ENCODE measurements at regions not wholly inside any gene's neighbourhood (a gene's known extent, or its start where the extent isn't known, plus 50 kb on each side); places are given as distances from the start of the nearest gene placed in this dataset.
"Not testable (repeated sequence)": the region's sequence is repeated elsewhere in the genome, so short reads cannot be mapped to it uniquely, and the experiment has no call there.

DNA sequence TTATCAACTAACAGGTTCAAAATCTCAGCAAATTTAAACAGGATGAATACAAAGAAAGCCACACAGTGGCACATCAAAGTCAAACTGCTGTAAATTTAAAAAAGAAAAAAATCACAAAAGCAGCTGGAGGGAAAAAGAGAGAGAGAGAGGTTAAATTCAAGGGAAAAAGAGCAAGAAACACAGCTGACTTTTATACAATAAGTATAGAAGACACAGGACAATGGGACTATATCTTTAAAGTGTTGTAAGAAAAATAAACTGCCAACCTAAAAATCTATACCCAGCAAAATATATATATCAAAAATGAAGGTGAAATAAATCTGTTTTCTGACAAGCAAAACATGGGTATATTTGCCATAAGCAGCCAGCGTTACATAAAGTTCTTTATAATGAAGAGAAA is 261.5 kb downstream of the TLE1 start:
- DNase-seq (ENCODE audit: low read depth): no peak

DNA sequence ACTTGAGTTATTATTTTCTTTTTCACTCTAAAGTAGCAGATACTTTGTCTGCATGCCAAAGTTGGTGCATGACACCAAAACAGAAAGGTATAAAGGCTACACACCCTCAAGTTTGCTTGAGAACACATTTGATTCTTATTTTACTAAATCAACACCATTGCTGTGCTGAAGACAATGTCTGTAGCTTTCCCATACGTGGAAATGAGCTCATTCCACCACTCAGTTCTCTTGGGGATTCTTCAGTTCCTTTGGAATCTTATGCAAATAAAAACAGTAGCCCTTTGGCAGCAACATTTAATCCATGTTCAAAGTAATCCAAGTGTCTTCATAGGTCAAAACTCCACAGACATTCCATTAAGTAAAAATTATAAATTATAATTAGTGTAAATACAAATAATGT is 264.9 kb downstream of the TLE1 start:
- no peak for DNase-seq (ENCODE audit: low read depth)

DNA sequence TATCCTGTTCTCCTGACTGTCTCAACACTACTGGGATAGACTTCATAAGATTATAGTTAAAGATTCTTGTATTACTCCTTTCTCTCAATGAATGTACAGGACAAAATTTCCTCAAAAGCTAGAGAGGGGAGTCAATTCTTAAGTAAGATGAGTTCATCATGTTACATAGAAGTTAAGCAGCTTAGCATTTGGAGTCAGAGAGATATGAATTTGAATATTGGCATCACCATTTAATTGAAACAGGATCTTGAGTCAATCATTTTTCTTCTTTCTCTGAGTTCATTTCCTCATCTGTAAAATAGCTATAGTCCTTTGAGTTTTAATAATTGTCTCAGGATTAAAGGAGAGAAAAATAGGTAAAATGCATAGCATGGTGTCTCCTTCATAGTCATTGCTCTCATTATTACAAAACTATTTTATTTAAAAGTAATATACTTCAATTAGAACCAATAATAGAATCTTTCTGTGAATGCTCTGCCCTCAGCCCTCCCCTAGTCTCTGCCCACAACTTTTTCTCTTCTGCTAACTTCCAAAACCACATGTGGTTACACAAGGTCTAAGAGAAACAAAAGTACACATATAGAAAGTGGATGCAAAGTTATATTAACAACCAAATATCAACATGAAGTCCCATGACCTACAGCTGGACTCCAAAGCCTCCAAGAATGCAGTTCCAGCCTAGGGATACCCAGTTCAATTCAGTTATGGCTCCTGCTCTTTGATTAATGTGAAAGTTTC is 265.6 kb downstream of the TLE1 start:
- no peak for DNase-seq (ENCODE audit: low read depth)

DNA sequence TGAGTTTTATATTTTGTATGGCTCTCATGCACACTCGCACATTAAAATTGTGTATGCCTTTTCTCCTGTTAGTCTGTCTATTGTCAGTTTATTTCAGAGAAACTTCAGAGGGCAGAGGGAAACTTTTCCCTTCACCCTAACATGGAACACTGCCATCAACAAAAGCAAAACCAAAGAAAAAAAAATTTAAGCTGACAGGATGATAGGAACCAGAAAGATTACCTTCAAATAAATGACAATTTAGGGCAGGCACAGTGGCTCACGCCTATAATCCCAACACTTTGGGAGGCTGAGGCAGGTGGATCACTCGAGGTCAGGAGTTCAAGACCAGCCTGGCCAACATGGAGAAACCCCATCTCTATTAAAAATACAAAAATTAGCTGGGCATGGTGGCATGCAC is 268.3 kb downstream of the TLE1 start:
- DNase-seq (ENCODE audit: low read depth): not testable (repeated sequence)

DNA sequence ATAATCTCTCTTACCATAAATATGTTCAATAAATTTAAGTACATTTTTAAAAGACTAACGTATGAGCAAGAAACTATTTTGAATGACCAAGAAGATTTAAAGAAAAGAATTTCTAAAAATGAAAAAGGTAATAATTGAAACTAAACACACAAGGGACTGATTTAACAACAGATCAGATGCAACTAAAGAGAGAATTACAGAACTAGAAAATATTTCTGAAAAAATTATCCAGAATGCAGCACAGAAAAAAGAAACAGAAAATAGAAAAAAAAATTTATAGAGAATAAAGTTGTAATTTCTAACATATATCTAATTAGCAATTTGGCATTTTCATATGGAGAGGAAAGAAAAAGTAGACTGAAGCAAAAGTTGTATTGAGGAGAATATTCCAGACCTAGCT is 269.3 kb downstream of the TLE1 start:
- no peak for DNase-seq (ENCODE audit: low read depth)

DNA sequence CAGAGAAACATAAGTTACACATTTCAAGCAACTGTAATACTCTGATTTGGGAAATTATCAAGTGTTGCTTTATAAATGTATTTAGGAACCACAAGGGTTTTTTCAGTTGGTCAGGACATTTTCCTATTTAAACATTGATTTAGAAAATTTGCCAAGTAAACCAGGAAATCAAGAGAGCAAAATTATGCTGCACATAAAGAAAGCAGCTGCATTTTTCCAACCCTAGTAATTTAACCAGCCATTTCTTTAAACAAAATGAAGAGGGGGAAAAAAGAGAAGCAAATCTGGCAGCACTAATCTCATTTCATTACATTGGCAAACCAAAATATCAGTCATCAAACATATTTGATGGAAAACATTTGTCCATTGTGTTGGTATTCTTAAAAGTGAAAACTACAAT is 271.4 kb downstream of the TLE1 start:
- no peak for DNase-seq (ENCODE audit: low read depth)

DNA sequence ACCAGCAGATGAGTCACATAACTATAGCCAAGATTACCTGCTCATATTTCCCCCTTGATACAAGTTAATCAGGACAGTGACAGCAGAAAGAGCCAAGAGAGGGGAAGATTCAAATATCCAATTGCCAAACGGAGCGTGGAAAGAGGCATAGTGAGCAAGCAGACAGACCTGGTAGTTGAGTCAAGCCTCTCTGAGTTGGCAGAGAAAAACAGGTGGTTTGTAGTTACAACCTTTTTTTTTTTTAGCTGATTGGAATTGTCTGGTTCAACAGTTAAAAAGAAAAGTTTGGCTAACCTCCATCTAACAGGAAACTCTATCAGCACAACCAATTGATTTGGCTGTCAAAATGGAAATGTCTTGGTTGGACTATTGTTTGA is 272.1 kb downstream of the TLE1 start:
- no peak for DNase-seq (ENCODE audit: low read depth)

DNA sequence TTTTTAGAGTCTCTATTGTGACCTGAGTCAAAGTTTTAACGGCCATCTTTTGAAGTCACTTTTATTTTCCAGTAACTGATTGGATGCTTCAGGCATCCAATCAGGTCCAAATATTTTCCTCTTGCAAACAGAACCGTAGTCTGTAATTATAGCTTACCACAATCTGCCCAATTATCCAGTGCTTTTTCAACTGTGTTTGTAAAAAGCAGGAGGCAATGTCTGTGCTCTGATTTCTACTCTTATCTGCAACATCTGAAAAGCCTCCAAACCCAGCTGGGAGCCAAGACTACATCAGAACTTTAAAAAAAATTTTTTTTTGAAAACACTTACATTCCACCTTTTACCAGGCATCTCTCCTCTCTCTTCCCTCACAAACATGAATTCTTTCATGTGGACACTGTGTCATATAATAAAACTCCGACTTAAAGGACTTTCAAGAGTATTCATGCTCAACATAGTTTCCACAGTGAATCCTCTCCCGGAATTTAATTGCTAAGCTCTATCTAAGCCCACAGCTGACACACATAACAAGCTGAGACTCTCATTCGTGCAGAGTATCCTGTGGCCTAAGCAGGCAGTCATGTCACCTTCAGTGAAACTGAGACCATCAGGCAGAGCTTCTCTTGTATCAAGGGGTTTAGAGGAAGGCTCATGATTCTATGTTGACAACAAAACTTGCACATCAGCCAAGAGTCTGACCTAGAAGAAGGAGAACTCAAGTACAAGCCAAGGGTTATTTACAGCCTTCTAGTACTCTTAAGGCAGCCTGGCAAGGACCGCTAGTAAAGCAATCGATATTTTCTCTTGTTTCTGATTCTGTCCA is 272.7 kb downstream of the TLE1 start:
- DNase-seq (ENCODE audit: low read depth): no peak

DNA sequence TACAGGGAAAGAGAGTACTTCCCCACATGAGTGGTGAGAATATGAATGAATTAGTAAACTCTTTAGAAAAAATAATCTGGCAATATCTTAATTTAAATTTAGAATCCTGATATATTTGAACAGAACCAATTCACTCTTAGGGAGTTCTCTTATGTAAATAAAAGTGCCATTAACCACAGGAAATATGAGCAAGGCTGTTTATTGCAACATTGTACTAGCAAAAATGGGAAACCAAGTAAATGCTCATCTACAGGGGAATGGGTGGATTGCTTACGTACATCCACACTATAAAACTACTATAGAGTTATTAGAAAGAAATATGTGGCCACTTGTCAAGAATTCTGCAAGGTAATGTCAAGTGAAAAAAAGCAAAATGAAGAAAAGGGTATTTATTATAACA is 274.5 kb downstream of the TLE1 start:
- no peak for DNase-seq (ENCODE audit: low read depth)

DNA sequence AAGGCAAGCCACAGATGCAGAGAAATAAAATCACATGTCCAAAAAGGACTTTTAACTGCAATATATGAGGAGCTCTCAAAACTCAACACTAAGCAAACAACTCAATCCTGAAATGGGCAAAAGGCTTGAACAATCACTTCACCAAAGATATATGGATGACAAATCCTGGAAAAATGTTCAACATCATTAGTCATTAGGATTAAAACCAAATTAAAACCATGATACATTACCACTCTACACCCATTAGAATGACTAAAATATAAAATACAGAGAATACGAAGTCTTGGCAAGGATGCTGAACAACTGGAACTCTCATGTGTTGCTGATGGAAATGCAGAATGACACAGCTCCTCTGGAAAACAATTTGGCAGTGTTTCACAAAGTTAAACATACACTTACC is 277.4 kb downstream of the TLE1 start:
- DNase-seq (ENCODE audit: low read depth): no peak

DNA sequence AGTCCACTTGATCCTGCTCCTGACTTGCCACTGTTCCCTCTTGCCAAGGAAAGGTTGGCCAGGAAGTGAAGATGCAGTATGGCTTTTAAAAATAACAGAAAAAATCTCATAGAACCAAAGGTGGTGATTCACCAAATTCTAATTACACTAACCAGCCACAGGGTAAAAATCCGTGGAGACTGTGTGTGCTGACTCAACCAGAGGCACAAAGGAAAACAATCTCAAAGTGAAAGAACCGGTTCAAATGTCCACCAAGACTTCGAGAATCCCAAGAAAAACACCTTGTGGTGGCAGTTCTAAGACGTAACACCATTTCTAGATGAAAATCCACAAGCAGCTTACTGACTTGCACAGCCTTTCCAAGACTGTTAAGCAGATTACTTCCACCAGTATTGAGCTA is 279.1 kb downstream of the TLE1 start:
- no peak for DNase-seq (ENCODE audit: low read depth)

DNA sequence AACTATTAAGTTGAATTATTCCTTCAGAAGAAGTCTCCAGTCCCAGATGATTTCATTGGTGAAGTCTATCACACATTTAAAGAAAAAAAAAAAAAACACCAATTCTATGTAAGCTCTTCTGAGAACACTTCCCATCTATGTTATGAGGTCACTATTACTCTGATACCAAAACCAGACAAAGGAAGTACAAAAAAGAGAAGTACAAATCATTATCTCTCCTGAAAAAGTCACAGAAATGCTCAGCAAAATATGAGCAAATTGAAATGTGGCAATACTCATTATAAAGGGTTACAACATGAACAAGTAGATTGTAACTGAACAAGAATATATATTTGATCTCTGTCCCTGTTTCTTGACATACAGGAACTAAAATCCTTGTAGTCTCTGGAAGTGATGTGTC is 280.4 kb downstream of the TLE1 start:
- no peak for DNase-seq (ENCODE audit: low read depth)

DNA sequence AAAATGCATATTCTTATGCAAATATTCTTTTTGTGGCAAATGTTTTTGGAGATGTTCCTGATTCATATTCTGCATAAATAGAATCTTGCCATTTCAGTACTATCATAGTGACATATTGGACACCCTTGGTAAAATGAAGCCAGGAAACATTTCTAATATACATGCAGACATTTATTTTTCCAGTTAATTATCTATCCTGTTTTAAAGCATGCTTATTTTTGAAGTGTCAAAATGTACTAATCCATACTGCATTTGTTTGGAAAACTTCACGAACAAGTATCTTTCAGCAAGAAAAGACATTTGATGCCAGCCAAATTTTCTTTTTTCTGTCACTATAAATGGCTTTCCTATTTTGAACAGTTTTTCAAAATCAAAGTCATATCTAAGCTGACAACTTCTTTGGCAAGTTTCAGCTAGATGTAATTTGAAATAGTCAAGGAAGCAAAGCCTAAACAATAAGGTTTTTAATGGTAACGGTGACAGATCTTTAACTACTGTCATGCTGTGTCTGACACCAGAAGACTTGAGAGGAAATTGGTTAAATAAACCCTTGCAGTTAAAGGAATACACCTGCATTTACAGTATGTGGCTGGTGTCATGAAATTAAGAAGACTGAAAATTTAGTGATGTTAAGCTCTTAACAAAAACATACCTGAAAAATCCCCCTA is 284.3 kb downstream of the TLE1 start:
- DNase-seq (ENCODE audit: low read depth): no peak

DNA sequence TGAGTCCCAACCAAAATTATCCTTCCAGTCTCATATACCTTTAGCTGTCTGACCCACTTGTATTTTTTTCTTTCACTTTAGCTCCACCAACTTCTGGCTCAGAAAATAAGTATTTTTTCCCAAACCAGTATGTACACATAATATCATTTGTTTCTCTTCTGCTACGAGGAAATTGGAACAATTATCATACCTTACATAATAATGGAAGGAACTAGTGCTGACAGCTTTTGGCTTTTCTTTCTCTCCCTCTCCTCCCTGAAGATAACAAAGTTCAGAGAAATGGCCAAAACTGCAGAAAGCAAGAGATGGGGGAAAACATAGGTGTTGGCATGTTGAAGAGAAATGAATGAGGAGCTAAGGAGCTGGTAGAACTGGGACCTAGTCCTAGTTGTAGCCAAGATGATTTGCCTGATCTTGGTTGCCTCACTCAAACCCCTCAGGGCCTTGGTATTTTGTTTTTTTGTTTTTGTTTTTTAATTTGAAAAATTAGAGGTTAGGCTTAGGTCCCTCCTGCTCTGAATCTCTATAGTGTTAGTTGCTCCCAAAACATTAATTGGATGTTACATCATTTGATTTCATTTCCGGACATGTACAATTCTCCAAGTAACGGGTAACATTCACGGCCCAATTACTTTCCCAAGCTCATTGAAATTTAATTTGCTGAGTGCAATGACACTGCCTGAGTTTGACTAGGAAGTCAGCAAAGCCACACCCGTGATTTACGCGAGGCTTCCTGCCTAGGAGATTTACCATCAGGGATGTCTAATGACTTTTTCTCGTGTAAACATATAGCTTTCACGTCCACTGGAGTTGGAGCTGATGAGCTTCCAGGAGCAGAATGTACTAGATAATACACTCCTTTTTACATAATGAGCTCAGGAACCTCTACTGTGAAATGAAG is 291.6 kb downstream of the TLE1 start:
- no peak for DNase-seq (ENCODE audit: low read depth)

DNA sequence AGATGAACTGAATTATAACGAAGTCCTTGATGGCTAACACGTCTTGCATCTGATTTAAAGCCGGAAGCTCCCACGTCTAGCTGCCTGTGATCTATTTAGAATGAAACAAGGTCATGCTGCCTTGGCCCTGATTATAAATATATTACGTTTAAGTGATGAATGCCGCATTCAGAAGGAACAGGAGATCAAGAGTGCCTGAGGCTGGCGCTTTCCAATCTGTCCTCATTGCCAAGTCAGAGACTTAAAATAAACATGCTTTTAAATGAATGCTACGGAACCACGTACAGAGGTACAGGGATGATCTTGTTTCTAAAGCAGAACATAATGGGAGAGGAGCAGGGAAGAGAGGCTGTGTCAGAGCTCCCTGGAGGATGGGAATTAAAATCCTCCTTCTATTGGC is 292.8 kb downstream of the TLE1 start:
- no peak for DNase-seq (ENCODE audit: low read depth)

DNA sequence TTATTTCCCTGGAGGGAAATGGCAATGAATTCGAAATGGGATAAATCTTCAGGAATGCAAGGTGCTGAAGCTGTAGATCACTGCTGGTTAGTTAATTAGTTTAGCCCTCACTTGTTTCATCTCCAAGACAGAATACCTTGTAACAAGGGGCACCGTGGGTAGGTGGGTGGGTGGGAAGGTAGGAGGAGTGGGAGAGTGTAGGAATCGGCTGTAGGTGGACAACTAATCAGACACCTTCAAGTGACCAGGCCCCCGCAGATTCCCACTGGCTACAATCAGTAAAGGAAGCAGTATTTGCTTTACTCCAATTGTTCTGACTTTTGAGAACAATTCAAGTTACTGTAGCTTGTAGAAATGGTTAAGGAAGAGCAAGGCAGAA is 293.7 kb downstream of the TLE1 start:
- DNase-seq (ENCODE audit: low read depth): no peak

DNA sequence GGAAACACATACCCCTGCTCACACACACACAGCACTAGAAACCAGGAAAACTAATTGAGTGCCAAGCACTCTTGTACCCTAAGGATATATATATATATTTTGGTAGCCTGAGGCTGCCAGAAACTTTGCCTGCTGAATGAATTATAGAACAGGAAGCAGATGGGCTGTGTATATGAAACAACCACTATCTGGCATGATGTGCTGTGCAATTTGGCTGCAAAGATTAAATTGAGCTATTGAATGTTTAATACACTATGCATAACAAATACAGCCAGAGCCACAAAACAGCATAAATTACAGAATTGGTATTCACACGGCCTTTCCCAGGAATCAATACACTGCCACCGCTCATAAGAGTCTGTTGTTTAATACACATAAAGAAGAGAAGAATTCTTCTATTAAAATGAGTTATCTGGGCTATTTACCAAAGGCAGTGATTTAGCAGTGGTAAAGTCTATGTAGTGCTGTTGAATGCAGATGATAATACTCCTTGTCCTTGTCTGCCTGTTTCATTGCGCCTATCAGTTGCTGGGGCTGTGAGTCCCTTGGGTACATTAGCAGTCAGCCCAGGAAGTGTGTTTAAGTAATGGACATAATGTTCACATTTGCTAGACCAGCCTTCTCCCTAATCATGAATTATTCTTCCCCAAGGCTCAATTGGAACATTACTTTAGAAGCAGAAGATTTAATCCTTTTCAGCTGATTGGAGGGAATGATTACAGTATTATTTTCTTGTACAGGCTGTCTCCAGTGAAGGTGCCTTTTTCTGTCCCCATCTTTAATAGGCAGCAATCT is 294.3 kb downstream of the TLE1 start:
- no peak for DNase-seq (ENCODE audit: low read depth)

DNA sequence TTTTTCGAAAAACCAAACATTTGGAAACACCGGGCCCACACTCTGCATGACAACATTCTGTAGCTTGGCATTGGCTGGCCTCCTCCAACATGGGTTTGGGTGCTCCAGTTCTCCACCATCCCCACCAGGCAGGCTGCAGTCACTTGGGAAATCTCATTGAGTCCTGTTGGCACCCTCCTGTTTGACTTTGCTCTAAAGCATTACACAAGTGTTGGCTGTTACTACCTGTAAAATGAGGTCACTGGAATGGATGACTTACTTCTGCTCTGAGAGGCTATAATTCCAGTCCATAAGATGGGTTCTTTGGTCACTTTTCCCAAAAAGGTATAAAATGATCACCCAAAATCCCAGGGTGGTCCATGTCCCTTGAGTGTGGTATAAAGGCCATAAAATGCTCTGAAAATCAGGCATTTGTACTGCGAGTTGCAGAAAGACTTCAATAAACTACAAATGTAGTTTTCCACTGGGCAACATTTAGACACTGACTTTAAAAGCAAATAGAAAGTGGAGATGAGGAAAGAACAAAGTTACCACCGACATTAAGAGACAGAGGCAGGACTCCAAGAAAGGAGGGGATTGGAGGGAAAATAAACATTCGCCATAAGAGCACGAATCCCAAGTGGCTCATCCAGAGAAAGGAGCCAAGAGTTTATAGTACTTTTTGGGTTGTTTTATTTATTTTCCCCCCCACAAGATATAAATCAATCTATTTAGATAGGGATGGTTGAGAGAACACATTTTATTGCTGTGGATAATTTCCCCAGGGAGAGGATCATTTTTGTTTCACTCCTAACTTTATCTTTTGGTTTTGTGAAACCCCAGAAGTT is 295.1 kb downstream of the TLE1 start:
- no peak for DNase-seq (ENCODE audit: low read depth)

DNA sequence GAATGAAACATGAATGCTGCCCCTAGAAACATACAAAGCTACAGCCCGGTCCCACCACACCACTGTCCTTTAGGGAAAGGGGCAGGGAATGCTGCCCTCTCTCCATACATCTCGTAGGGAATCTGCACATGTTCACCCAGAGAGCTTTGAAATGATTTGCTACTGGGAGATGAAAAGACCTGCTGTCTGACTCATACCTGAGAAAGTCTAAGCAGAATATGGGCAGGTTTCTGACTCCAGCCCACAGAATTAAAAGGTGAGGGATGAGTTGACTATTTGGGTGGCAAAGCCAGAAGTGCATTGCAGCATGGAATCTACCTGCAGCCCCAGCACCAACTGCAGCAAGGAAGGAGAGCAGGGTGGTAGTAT is 297.9 kb downstream of the TLE1 start:
- DNase-seq (ENCODE audit: low read depth): no peak

DNA sequence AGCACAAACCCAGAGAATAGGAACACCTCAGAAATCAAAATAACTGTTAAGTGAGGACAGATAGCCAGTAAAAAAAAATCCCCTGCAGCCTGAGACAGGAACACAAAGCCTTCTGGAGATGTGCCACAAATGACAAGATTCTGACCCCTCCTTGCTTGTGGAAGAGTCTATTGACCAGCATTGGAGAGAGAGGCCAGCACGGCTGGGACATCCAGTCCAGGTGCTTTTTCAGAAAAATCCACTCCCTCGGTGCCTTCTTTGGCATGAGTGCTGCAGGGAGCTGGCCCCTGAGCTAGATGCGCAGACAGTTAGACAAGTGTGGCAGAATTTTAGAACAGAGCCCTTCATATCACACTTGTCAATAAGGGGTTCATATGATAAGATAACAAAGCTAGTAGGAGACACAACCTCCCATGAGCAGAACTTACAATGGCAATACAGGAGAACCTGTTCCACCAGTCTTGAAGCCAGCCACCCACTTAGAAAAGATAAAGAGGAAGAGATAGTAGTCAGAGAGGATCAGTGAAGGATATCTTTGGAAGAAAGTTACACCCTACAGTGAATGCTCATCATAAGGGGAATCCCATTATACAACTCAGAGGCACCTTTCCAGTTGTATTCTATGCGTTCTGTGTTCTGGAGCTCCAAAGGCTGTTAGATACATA is 298.4 kb downstream of the TLE1 start:
- no peak for DNase-seq (ENCODE audit: low read depth)

Measured in activated gamma-delta T cell treated with anti-CD3 and anti-CD28 coated beads, Interleukin-2, amount 50 U/mL, for 16 hours (primary cell).